Adrenal gland (tissue), 9 donors: ENCODE measurements at regions not wholly inside any gene's neighbourhood (a gene's known extent, or its start where the extent isn't known, plus 50 kb on each side); places are given as distances from the start of the nearest gene placed in this dataset.

Experiments used
- DNase-seq, 7 donors: peaks; one replicate each; pipeline ENCODE4 v3.0.0-alpha.2; 2019 to 2020
- H3K27ac ChIP-seq, 5 donors: fragments of 200-600 bp; sonication (generic) in 4 of 5; 1 replicate in 3 of 5; 2 replicates in 2 of 5; pipeline versions ENCODE4 v1.5.1 to v1.8.0; 2016 to 2020; ENCODE audit warnings: mild to moderate bottlenecking in 1 of 5
- H3K27me3 ChIP-seq: fragments of 200-600 bp; 2 replicates; pipeline ENCODE4 v1.8.0; 2021
- H3K36me3 ChIP-seq, 2 donors: fragments of 200-600 bp; replicated peaks in 1 of 2; 1 replicate in 1 of 2; 2 replicates in 1 of 2; pipeline versions ENCODE4 v1.5.1 to v1.8.0; 2018 to 2022
- H3K4me1 ChIP-seq, 2 donors: fragments of 200-600 bp; replicated peaks in 1 of 2; 1 replicate in 1 of 2; 2 replicates in 1 of 2; pipeline versions ENCODE4 v1.5.1 to v1.8.0; 2018 to 2021
- H3K4me3 ChIP-seq, 4 donors: fragments of 200-600 bp; sonication (generic) in 3 of 4; one replicate each; pipeline ENCODE4 v1.5.1; 2016 to 2018
- H3K9me3 ChIP-seq, 3 donors: fragments of 200-600 bp; sonication (generic) in 1 of 3; replicated peaks in 1 of 3; 1 replicate in 2 of 3; 2 replicates in 1 of 3; pipeline versions ENCODE4 v1.5.1 to v1.8.0; 2016 to 2021
- CTCF ChIP-seq, 6 experiments: fragments of 450-650 bp in 4 of 6; fragments of 200-600 bp in 2 of 6; sonication (generic) in 1 of 6; IDR thresholded peaks; 1 replicate in 5 of 6; 2 replicates in 1 of 6; pipeline versions ENCODE4 v1.5.1 to v1.8.0; 2016 to 2021; ENCODE audit warnings: antibody characterized with exemption in 6 of 6, mild to moderate bottlenecking in 2 of 6, moderate library complexity in 1 of 6
- POLR2A ChIP-seq, 2 donors: fragments of 450-650 bp; IDR thresholded peaks; one replicate each; pipeline ENCODE4 v1.6.1; 2017; ENCODE audit warnings: antibody characterized with exemption in 2 of 2, mild to moderate bottlenecking in 2 of 2, moderate library complexity in 1 of 2
- WGBS, 4 donors: extraction: QIAGEN DNeasy Blood & Tissue Kit in 2 of 4; methylation state at CpG; one replicate each; pipeline versions ENCODE4 v1.1.5 to v1.1.7; 2013 to 2017; 5-methylcytosine and 5-hydroxymethylcytosine counted together
- intact Hi-C, 2 donors: fragments of 100-400 bp; cut with DNase I; formaldehyde crosslinking; loops; one replicate each; pipeline versions ENCODE4 v1.14.1 to v1.15.0; 2022 to 2023
- donor health status: healthy with polysubstance abuse.
- donor health status: Bipolar disorder and iron deficiency.
- donor health status: DM: yes; HTN: yes; CAD: no.
- donor health status: DM: no; HTN: no; CAD: no.
- donor health status: DM: no; HTN: no; CAD: no.

GRCh38 chr3:150243466-150243865 lies 164.6 kb upstream of the TSC22D2 start:
- DNase-seq, result no peak
- H3K27me3 ChIP-seq, result no peaks in the 10 kb centered on the region
- H3K4me3 ChIP-seq, result no peak overlapping the region
- WGBS, 4 donors, result 68 to 80% (median 78%) methylated on average over 3 of the region's 3 CpGs
- intact Hi-C loops, result no loop called here
- no peak for TF ChIP-seq POLR2A (IDR thresholded peaks at IDR 0.05)
- TF ChIP-seq CTCF (IDR thresholded peaks at IDR 0.05), result no peak
- no peak overlapping the region for H3K27ac ChIP-seq
- no peaks in the 10 kb centered on the region for H3K36me3 ChIP-seq
- H3K9me3 ChIP-seq, result no peaks in the 10 kb centered on the region
- no peaks in the 10 kb centered on the region for H3K4me1 ChIP-seq

DNA sequence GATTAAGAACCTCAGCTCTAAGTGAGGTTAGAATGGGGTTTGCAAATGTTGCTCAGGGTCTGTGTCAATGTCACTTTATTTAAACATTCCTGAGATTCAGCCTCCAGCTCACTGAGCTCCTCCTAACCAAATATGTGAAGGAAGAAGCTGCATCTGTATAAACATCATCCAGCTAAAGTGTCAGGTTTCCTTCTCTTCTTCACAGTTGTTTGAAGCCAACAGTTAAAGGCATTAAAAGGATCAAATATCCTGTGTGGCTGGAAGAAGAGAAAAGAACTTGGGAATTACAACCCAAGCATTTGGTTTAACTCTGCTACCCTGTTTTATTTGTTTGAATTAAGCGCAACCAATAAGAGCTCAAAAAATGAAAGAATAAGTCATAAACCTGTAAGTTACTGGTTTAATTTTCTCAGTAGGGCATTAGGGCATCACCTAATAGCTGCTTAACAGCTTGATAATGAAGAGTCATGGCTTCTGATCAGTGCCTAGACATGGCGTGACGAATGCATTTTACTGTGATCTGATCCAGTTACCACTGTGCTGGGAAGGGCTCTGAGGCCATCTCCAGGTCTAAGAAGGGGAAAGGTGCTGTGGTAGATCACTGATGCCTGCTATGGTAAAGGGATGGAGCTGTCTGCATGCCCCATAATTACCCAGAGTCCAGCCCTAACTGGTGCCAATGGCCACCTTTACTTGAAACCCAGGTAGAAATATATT lies 165.7 kb upstream of the TSC22D2 start:
- intact Hi-C loops, result no loop called here
- Histone ChIP-seq H3K27me3 (no peaks in the 10 kb centered on the region), H3K9me3 (no peaks in the 10 kb centered on the region), H3K4me3 (no peak overlapping the region), H3K27ac (no peak overlapping the region), H3K36me3 (no peaks in the 10 kb centered on the region), H3K4me1 (peaks cover 2% of the 10 kb centered on the region in 2 donors)
- 81 to 91% (median 84%) methylated on average over 3 of the region's 3 CpGs for WGBS, 4 donors
- no peak for DNase-seq
- no peak for TF ChIP-seq POLR2A (IDR thresholded peaks at IDR 0.05)
- no peak for TF ChIP-seq CTCF (IDR thresholded peaks at IDR 0.05)

- Histone ChIP-seq H3K27ac (no peak overlapping the region), H3K4me1 (peaks cover 17% of the 10 kb centered on the region in 2 donors), H3K4me3 (no peak overlapping the region), H3K36me3 (no peaks in the 10 kb centered on the region), H3K9me3 (no peaks in the 10 kb centered on the region), H3K27me3 (no peaks in the 10 kb centered on the region)
- WGBS, 4 donors, result 74 to 89% (median 85%) methylated on average over 2 of the region's 2 CpGs
- TF ChIP-seq POLR2A (IDR thresholded peaks at IDR 0.05) (no peak), CTCF (IDR thresholded peaks at IDR 0.05) (no peak)
- intact Hi-C loops, result no loop called here
- DNase-seq, result no peak
Measured at GRCh38 chr3:150240891-150241290, 167.2 kb upstream of the TSC22D2 start.

GRCh38 chr3:150239766-150240165 lies 168.3 kb upstream of the TSC22D2 start:
- intact Hi-C loops, result no loop called here
- Histone ChIP-seq H3K27ac (no peak overlapping the region), H3K36me3 (no peaks in the 10 kb centered on the region), H3K9me3 (no peaks in the 10 kb centered on the region), H3K4me3 (no peak overlapping the region), H3K27me3 (no peaks in the 10 kb centered on the region), H3K4me1 (peaks cover 23 to 26% of the 10 kb centered on the region in 2 donors)
- DNase-seq, result no peak
- WGBS, 4 donors, result 50 to 66% (median 59%) methylated on average over 1 of the region's 1 CpG
- TF ChIP-seq CTCF (IDR thresholded peaks at IDR 0.05) (no peak), POLR2A (IDR thresholded peaks at IDR 0.05) (no peak)
